ENCODE measurements at regions not wholly inside any gene's neighbourhood (a gene's known extent, or its start where the extent isn't known, plus 50 kb on each side); places are given as distances from the start of the nearest gene placed in this dataset.

DNA sequence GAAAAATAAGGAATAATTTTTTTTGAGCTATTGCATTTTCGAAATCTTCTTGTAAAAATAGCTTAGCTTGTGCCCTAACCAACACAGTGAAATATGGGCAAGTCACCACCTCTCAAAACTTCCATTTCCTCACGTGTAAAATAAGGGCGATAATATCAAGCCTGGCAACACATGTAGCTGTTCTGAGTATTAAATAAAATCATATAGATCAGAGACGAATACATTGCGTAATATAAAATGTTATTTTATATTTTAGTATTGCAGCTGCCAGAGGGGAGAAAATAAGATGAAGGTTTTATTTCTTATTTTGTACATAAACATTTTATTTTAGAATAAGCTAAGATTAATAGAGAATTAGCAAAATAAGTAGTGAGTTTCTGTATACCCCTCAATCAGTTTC lies 85.9 kb downstream of the C21orf91 start:
- no peak overlapping the region for H3K9ac ChIP-seq (replicated peaks in 1 of 4; ENCODE audit: extremely low read depth in 1 of 4, low read depth in 3 of 4, low read length in 3 of 4)
- ChIA-PET CTCF (ENCODE audit: partially characterized antibody) (no interaction called here), POLR2A (ENCODE audit: partially characterized antibody) (no interaction called here)
- no peak overlapping the region for H2AFZ ChIP-seq (ENCODE audit: low read length)
- H3K27me3 ChIP-seq (replicated peaks in 1 of 4; ENCODE audit: control insufficient read depth in 3 of 4, extremely low read depth in 1 of 4, insufficient read depth in 3 of 4, low read length in 3 of 4): no peaks in the 10 kb centered on the region
- H2BK15ac ChIP-seq (ENCODE audit: low read length): no peak overlapping the region
- H3K4me1 ChIP-seq (replicated peaks in 1 of 4; ENCODE audit: control insufficient read depth in 3 of 4, insufficient read depth in 4 of 4, low read length in 3 of 4): no peaks in the 10 kb centered on the region
- H3K23ac ChIP-seq (ENCODE audit: insufficient read length): no peak overlapping the region
- H2BK20ac ChIP-seq (ENCODE audit: low read length): no peak overlapping the region
- TF ChIP-seq BACH1 (IDR thresholded peaks at IDR 0.05; ENCODE audit: low read length) (no peak), JUND (IDR thresholded peaks at IDR 0.05; ENCODE audit: low read length) (no peak), CEBPB (IDR thresholded peaks at IDR 0.05; ENCODE audit: low read depth, low read length) (peak; percentile 46; the same call in 1 of the 2 replicates)
- WGBS, 2 experiments (ENCODE audit: extremely low coverage in 1 of 2, insufficient coverage in 1 of 2, insufficient read length in 1 of 2, insufficient replicate concordance in 2 of 2, low coverage in 1 of 2, low lambda C conversion rate in 2 of 2, missing lambda C conversion rate in 1 of 2): 90% methylated on average over 5 of the region's 5 CpGs; no CpG with 5 or more reads in 1 of the 2 experiments
- H3K27ac ChIP-seq (ENCODE audit: low read depth, low read length): no peak overlapping the region
- H3K79me1 ChIP-seq (ENCODE audit: low read depth, low read length): no peaks in the 10 kb centered on the region
- no peaks in the 10 kb centered on the region for H3K79me2 ChIP-seq (ENCODE audit: control insufficient read depth in 1 of 2, insufficient read depth in 2 of 2, low read length in 2 of 2)
- no peak overlapping the region for H3K56ac ChIP-seq (replicated peaks; ENCODE audit: insufficient read length, low read depth, low read length)
- no peak overlapping the region for H4K5ac ChIP-seq (ENCODE audit: insufficient read length, low read depth, low read length)
- FAIRE-seq: no peak
- no peak overlapping the region for H2BK12ac ChIP-seq (ENCODE audit: low read depth, low read length)
- H4K20me1 ChIP-seq (replicated peaks in 1 of 2; ENCODE audit: control insufficient read depth in 1 of 2, insufficient read depth in 2 of 2, low read length in 2 of 2): no peaks in the 10 kb centered on the region
- no peaks in the 10 kb centered on the region for H3K9me3 ChIP-seq (ENCODE audit: insufficient read depth in 2 of 2, low read depth in 1 of 2, low read length in 1 of 2)
- no peak overlapping the region for H2BK120ac ChIP-seq (replicated peaks; ENCODE audit: low read depth, low read length)
- H2BK5ac ChIP-seq (ENCODE audit: low read depth, low read length): no peak overlapping the region
- no peaks in the 10 kb centered on the region for H3K23me2 ChIP-seq (ENCODE audit: low read depth, low read length)
- no peak overlapping the region for H3K4me3 ChIP-seq (ENCODE audit: extremely low read depth in 1 of 4, insufficient read depth in 2 of 4, low read depth in 3 of 4, low read length in 4 of 4)
- H2AK5ac ChIP-seq (ENCODE audit: low read depth, low read length): no peak overlapping the region
- no peak overlapping the region for H4K91ac ChIP-seq (replicated peaks; ENCODE audit: insufficient read length, low read length)
- no peak for DNase-seq (ENCODE audit: low read depth in 1 of 2, low spot score in 2 of 2)
- no peak overlapping the region for H3K4me2 ChIP-seq (ENCODE audit: insufficient read depth in 1 of 2, low read depth in 2 of 2, low read length in 2 of 2)
- no peak overlapping the region for H3K18ac ChIP-seq (ENCODE audit: extremely low read depth, low read length)
- H3K14ac ChIP-seq (ENCODE audit: insufficient read length): no peak overlapping the region
- no peaks in the 10 kb centered on the region for H3K36me3 ChIP-seq (ENCODE audit: control insufficient read depth in 2 of 4, insufficient read depth in 4 of 4, low read length in 3 of 4)
- H4K8ac ChIP-seq (ENCODE audit: extremely low read depth, insufficient read depth, low read length): no peak overlapping the region
- H3K4ac ChIP-seq (replicated peaks; ENCODE audit: insufficient read length, low read depth, low read length): no peak overlapping the region

Measured in H1 (cell line).